ENCODE measurements at regions not wholly inside any gene's neighbourhood (a gene's known extent, or its start where the extent isn't known, plus 50 kb on each side); places are given as distances from the start of the nearest gene placed in this dataset.

- no peak overlapping the region for H3K4me3 ChIP-seq (ENCODE audit: low read depth, low read length)
- DNase-seq (ENCODE audit: low read depth, low spot score), result no peak
- H3K27me3 ChIP-seq (ENCODE audit: control insufficient read depth, insufficient read depth, low read length), result no peaks in the 10 kb centered on the region
- peaks cover 65% of the 10 kb centered on the region for H3K9me3 ChIP-seq (ENCODE audit: control insufficient read depth, insufficient read depth, low read length)
- no peak overlapping the region for H3K27ac ChIP-seq (ENCODE audit: low read depth, low read length)
- ChIA-PET POLR2A (no interaction called here), CTCF (no interaction called here)
- no peak for TF ChIP-seq CTCF (IDR thresholded peaks at IDR 0.05; ENCODE audit: low read depth, low read length)
Measured at GRCh38 chr5:179413711-179414458, 68.6 kb upstream of the ADAMTS2 start.

- H3K27me3 ChIP-seq (ENCODE audit: control insufficient read depth, insufficient read depth, low read length), result no peaks in the 10 kb centered on the region
- POLR2A ChIA-PET, result no interaction called here
- no peak overlapping the region for H3K4me3 ChIP-seq (ENCODE audit: low read depth, low read length)
- TF ChIP-seq CTCF (IDR thresholded peaks at IDR 0.05; ENCODE audit: low read depth, low read length), result no peak
- H3K27ac ChIP-seq (ENCODE audit: low read depth, low read length), result no peak overlapping the region
- no peak for DNase-seq (ENCODE audit: low read depth, low spot score)
- peaks cover 65% of the 10 kb centered on the region for H3K9me3 ChIP-seq (ENCODE audit: control insufficient read depth, insufficient read depth, low read length)
- CTCF ChIA-PET, result no interaction called here
Measured at GRCh38 chr5:179413086-179413690, 67.9 kb upstream of the ADAMTS2 start.

GRCh38 chr5:179411161-179411841 lies 66.0 kb upstream of the ADAMTS2 start:
- CTCF ChIA-PET, result no interaction called here

GRCh38 chr5:179410291-179411160 lies 65.3 kb upstream of the ADAMTS2 start:
- H3K27ac ChIP-seq (ENCODE audit: low read depth, low read length), result no peak overlapping the region
- POLR2A ChIA-PET, result no interaction called here
- H3K27me3 ChIP-seq (ENCODE audit: control insufficient read depth, insufficient read depth, low read length), result no peaks in the 10 kb centered on the region
- TF ChIP-seq CTCF (IDR thresholded peaks at IDR 0.05; ENCODE audit: low read depth, low read length), result no peak
- H3K4me3 ChIP-seq (ENCODE audit: low read depth, low read length), result no peak overlapping the region
- H3K9me3 ChIP-seq (ENCODE audit: control insufficient read depth, insufficient read depth, low read length), result peaks cover 66% of the 10 kb centered on the region
- CTCF ChIA-PET, result no interaction called here
- no peak for DNase-seq (ENCODE audit: low read depth, low spot score)

More at GRCh38 chr5:179411161-179411841, 66.0 kb upstream of the ADAMTS2 start:
- POLR2A ChIA-PET, result no interaction called here
- TF ChIP-seq CTCF (IDR thresholded peaks at IDR 0.05; ENCODE audit: low read depth, low read length), result no peak
- Histone ChIP-seq H3K9me3 (ENCODE audit: control insufficient read depth, insufficient read depth, low read length) (peaks cover 62% of the 10 kb centered on the region), H3K4me3 (ENCODE audit: low read depth, low read length) (no peak overlapping the region), H3K27ac (ENCODE audit: low read depth, low read length) (no peak overlapping the region), H3K27me3 (ENCODE audit: control insufficient read depth, insufficient read depth, low read length) (no peaks in the 10 kb centered on the region)
- DNase-seq (ENCODE audit: low read depth, low spot score), result no peak

Measured in AG04450 (cell line).